ENCODE measurements at regions not wholly inside any gene's neighbourhood (a gene's known extent, or its start where the extent isn't known, plus 50 kb on each side); places are given as distances from the start of the nearest gene placed in this dataset.

DNA sequence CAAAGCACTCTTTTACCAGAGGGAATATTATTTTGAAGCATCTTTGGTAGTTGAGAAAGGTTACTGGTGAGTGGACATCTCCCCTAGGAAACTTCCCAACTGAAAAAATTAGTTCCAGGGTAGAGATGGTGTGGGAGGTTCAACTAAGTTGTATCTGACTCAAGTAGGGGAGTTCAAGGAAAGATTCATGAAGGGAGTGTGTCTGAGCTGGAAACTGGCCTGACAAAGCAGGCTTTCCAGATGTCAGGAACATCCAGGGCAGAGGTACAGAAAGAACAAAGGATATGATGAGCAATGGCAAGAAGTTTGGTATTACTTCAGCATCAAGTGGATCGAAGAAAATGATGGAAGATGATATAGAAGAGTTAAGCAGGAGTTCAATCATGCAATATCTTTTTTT, 458.0 kb upstream of the RIOK2 start:
- TF ChIP-seq EP300 (IDR thresholded peaks at IDR 0.05), result no peak
- no peak for TF ChIP-seq POLR2A (IDR thresholded peaks at IDR 0.05; ENCODE audit: low read depth)
- TF ChIP-seq POLR2AphosphoS5 (IDR thresholded peaks at IDR 0.05), result no peak
- TF ChIP-seq, protein P1, sequence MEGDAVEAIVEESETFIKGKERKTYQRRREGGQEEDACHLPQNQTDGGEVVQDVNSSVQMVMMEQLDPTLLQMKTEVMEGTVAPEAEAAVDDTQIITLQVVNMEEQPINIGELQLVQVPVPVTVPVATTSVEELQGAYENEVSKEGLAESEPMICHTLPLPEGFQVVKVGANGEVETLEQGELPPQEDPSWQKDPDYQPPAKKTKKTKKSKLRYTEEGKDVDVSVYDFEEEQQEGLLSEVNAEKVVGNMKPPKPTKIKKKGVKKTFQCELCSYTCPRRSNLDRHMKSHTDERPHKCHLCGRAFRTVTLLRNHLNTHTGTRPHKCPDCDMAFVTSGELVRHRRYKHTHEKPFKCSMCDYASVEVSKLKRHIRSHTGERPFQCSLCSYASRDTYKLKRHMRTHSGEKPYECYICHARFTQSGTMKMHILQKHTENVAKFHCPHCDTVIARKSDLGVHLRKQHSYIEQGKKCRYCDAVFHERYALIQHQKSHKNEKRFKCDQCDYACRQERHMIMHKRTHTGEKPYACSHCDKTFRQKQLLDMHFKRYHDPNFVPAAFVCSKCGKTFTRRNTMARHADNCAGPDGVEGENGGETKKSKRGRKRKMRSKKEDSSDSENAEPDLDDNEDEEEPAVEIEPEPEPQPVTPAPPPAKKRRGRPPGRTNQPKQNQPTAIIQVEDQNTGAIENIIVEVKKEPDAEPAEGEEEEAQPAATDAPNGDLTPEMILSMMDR (IDR thresholded peaks at IDR 0.05), result no peak
- WGBS, result 77% methylated on average over 1 of the region's 1 CpG
- intact Hi-C loops (cut with DNase I), result no loop called here

GRCh38 chr5:97644206-97644605, 461.2 kb upstream of the RIOK2 start:
- intact Hi-C loops (cut with DNase I), result no loop called here
- no peaks in the 10 kb centered on the region for H3K27me3 ChIP-seq

More for the DNA sequence above, 458.0 kb upstream of the RIOK2 start:
- Histone ChIP-seq H3K9me3 (peaks cover 0 to 5% (median 0%) of the 10 kb centered on the region in 4 donors), H3K27ac (replicated peaks in 1 of 4) (no peak overlapping the region), H3K4me3 (no peak overlapping the region), H3K36me3 (no peaks in the 10 kb centered on the region), H3K4me1 (no peaks in the 10 kb centered on the region), H3K27me3 (no peaks in the 10 kb centered on the region)
- DNase-seq (ENCODE audit: extremely low spot score), result no peak

GRCh38 chr5:97644896-97645295, 461.8 kb upstream of the RIOK2 start:
- H3K27ac ChIP-seq (replicated peaks in 1 of 4), result no peak overlapping the region
- H3K9me3 ChIP-seq, result peaks cover 0 to 5% (median 0%) of the 10 kb centered on the region in 4 donors
- TF ChIP-seq POLR2A (IDR thresholded peaks at IDR 0.05; ENCODE audit: low read depth), result no peak
- TF ChIP-seq, protein P1 (IDR thresholded peaks at IDR 0.05), result no peak
- no peak for TF ChIP-seq POLR2AphosphoS5 (IDR thresholded peaks at IDR 0.05)
- no peak for TF ChIP-seq EP300 (IDR thresholded peaks at IDR 0.05)
- DNase-seq (ENCODE audit: extremely low spot score), result no peak
- no peaks in the 10 kb centered on the region for H3K27me3 ChIP-seq
- 97% methylated on average over 2 of the region's 2 CpGs for WGBS
- H3K4me1 ChIP-seq, result no peaks in the 10 kb centered on the region
- H3K36me3 ChIP-seq, result no peaks in the 10 kb centered on the region
- intact Hi-C loops (cut with DNase I), result no loop called here
- H3K4me3 ChIP-seq, result no peak overlapping the region

More at GRCh38 chr5:97644206-97644605, 461.2 kb upstream of the RIOK2 start:
- Histone ChIP-seq H3K4me1 (no peaks in the 10 kb centered on the region), H3K36me3 (no peaks in the 10 kb centered on the region), H3K27ac (replicated peaks in 1 of 4) (no peak overlapping the region), H3K9me3 (peaks cover 0 to 5% (median 0%) of the 10 kb centered on the region in 4 donors), H3K4me3 (no peak overlapping the region)
- TF ChIP-seq POLR2A (IDR thresholded peaks at IDR 0.05; ENCODE audit: low read depth), result no peak
- TF ChIP-seq EP300 (IDR thresholded peaks at IDR 0.05), result no peak
- TF ChIP-seq, protein P1 (IDR thresholded peaks at IDR 0.05), result no peak
- no peak for DNase-seq (ENCODE audit: extremely low spot score)

GRCh38 chr5:97657239-97657638, 474.2 kb upstream of the RIOK2 start:
- intact Hi-C loops (cut with DNase I), result no loop called here
- Histone ChIP-seq H3K4me3 (no peak overlapping the region), H3K9me3 (no peaks in the 10 kb centered on the region), H3K4me1 (no peaks in the 10 kb centered on the region), H3K36me3 (no peaks in the 10 kb centered on the region), H3K27ac (replicated peaks in 1 of 4) (no peak overlapping the region), H3K27me3 (no peaks in the 10 kb centered on the region)
- no peak for TF ChIP-seq POLR2A (IDR thresholded peaks at IDR 0.05; ENCODE audit: low read depth)
- TF ChIP-seq, protein P1 (IDR thresholded peaks at IDR 0.05), result no peak
- TF ChIP-seq POLR2AphosphoS5 (IDR thresholded peaks at IDR 0.05), result no peak
- no peak for TF ChIP-seq EP300 (IDR thresholded peaks at IDR 0.05)
- WGBS, result 74% methylated on average over 1 of the region's 1 CpG
- DNase-seq (ENCODE audit: extremely low spot score), result no peak
